GM12875 (cell line): ENCODE measurements at regions not wholly inside any gene's neighbourhood (a gene's known extent, or its start where the extent isn't known, plus 50 kb on each side); places are given as distances from the start of the nearest gene placed in this dataset.

Source experiments
- H3K4me3 ChIP-seq: one replicate; pipeline ENCODE4 v1.5.1; 2011; ENCODE audit warnings: low read depth, low read length, control low read depth
- TF ChIP-seq, protein P1 (sequence below): IDR thresholded peaks from 2 replicates; pipeline ENCODE4 v1.5.1; 2011; ENCODE audit warnings: low read depth, mild to moderate bottlenecking, control low read depth, inconsistent platforms, low read length, moderate library complexity, borderline replicate concordance; ENCODE audit not compliant: insufficient read depth

GRCh38 chr13:100828226-100828625 lies 153.6 kb upstream of the TMTC4 start:
- no peak overlapping the region for H3K4me3 ChIP-seq
- TF ChIP-seq, protein P1, sequence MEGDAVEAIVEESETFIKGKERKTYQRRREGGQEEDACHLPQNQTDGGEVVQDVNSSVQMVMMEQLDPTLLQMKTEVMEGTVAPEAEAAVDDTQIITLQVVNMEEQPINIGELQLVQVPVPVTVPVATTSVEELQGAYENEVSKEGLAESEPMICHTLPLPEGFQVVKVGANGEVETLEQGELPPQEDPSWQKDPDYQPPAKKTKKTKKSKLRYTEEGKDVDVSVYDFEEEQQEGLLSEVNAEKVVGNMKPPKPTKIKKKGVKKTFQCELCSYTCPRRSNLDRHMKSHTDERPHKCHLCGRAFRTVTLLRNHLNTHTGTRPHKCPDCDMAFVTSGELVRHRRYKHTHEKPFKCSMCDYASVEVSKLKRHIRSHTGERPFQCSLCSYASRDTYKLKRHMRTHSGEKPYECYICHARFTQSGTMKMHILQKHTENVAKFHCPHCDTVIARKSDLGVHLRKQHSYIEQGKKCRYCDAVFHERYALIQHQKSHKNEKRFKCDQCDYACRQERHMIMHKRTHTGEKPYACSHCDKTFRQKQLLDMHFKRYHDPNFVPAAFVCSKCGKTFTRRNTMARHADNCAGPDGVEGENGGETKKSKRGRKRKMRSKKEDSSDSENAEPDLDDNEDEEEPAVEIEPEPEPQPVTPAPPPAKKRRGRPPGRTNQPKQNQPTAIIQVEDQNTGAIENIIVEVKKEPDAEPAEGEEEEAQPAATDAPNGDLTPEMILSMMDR = no peak

DNA sequence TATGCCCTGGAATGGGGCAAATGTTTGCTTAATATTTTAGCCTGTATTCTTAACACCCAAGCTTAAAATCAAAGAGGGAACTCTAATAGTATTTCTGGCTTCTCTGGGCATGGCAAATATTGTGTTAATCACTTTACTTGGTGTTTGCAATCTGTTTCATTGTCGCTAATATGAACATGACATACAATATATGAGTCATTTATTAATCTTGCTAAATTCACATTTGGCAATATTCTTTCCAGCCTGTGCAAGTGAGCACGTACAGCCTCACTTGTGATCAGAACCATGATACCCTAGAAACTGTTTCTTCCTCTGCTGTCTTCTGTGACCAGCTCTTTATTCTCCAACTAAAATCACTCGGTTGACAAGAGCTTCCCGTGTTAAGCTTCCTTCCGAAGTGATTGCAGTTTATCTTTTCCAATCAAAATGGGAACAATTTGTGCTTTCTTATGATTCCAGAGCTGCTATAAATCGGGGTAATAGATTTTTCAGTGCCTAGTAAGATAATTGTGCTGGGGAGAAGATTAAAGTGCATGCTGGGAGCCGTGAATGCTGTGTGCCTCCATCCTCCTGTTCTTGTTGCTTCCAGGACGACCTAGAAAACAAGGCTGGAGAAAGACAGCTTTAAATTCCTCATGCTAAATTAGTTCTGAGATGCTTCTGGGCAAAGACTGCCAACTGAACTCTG lies 153.0 kb upstream of the TMTC4 start:
- TF ChIP-seq, protein P1 = no peak
- no peak overlapping the region for H3K4me3 ChIP-seq

GRCh38 chr13:100826441-100826840 lies 151.8 kb upstream of the TMTC4 start:
- H3K4me3 ChIP-seq = no peak overlapping the region
- TF ChIP-seq, protein P1 = no peak

DNA sequence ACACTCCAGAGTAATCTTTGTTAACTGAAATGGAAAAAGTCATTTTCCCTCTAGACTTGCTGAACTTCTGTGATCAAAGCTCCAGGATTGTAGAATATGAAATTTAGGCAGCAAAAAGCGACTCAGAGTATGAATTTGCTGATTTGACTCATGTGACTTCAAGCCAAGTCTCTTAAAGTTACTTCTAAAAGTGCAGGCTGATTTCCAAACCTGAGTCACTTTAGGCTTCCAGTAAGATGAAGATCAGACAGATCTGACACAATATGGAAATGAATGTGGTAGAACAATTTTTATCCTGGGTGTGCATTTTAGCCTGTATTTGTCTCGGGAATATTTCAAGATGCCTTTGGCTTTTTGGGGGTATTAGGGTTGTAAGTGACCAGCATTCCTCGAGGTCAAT lies 151.0 kb upstream of the TMTC4 start:
- H3K4me3 ChIP-seq = no peak overlapping the region
- TF ChIP-seq, protein P1 = no peak

DNA sequence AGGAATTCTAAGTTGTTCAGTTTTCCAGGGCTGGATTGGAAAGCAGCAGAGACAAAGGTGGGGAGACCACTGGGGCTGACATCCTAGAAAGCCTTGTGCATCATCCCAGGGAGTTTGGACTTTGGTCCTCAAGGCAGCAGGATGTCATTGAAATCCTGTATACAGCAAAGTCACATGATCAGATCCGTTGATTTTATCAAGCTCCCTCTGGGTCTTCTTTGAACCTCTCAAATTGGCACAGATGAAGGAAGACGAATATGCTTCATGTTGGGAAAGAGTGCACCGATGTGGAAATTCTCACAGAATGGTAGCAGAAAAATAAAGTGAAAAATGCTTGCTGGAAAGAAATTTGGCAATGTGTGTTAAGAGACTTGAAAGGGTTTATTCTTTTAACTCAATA lies 149.8 kb upstream of the TMTC4 start:
- TF ChIP-seq, protein P1 = no peak
- no peak overlapping the region for H3K4me3 ChIP-seq

DNA sequence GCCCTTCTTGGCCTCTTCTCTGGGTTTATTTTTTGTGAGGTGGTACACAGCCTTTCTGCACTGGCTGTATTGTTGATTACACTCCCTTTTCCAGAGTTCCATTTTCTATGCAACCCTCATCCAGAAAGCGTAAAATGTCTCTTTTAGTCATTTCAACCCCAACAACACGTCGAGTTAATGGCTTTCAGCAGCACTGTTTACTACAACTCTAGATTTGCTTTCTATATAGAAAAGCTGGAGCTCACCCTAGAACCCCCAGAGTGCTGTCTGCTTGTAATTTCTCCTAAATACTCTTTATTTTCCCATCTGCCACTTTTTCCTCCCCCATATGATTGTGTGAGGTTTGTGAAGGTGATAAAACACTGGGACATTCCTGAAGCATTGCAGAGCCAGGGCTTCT lies 148.9 kb upstream of the TMTC4 start:
- H3K4me3 ChIP-seq = no peak overlapping the region
- TF ChIP-seq, protein P1 = no peak

GRCh38 chr13:100822871-100823443 lies 148.4 kb upstream of the TMTC4 start:
- no peak overlapping the region for H3K4me3 ChIP-seq
- TF ChIP-seq, protein P1 = no peak
